Vagina (tissue), 2 donors: ENCODE measurements at regions not wholly inside any gene's neighbourhood (a gene's known extent, or its start where the extent isn't known, plus 50 kb on each side); places are given as distances from the start of the nearest gene placed in this dataset.

ENCODE experiments used
- DNase-seq, 2 donors: peaks; one replicate each; pipeline ENCODE4 v3.0.0-alpha.2; 2017; ENCODE audit errors: extremely low spot score in 2 of 2
- H3K27ac ChIP-seq: fragments of 200-600 bp; sonication (generic); one replicate; pipeline ENCODE4 v1.5.1; 2019
- H3K27me3 ChIP-seq: fragments of 200-600 bp; sonication (generic); one replicate; pipeline ENCODE4 v1.5.1; 2019
- H3K36me3 ChIP-seq, 2 donors: fragments of 200-600 bp; sonication (generic); one replicate each; pipeline ENCODE4 v1.5.1; 2017 to 2019
- H3K4me1 ChIP-seq: fragments of 200-600 bp; sonication (generic); one replicate; pipeline ENCODE4 v1.5.1; 2019
- H3K4me3 ChIP-seq, 2 donors: fragments of 200-600 bp; sonication (generic); 1 replicate in 1 of 2; 2 replicates in 1 of 2; pipeline ENCODE4 v1.5.1; 2016 to 2019
- H3K9me3 ChIP-seq: fragments of 200-600 bp; sonication (generic); one replicate; pipeline ENCODE4 v1.5.1; 2019
- POLR2A ChIP-seq, 2 donors: fragments of 450-650 bp; IDR thresholded peaks; one replicate each; pipeline ENCODE4 v1.6.1; 2017; ENCODE audit warnings: antibody characterized with exemption in 2 of 2, mild to moderate bottlenecking in 2 of 2, moderate library complexity in 2 of 2
- POLR2AphosphoS5 ChIP-seq, 2 donors: sonication (generic); formaldehyde crosslinking; IDR thresholded peaks; one replicate each; pipeline ENCODE4 v1.9.0; 2017; ENCODE audit warnings: antibody characterized with exemption in 2 of 2, mild to moderate bottlenecking in 2 of 2, low read depth in 1 of 2; ENCODE audit not compliant: insufficient read depth in 1 of 2
- intact Hi-C: fragments of 100-400 bp; cut with DNase I; formaldehyde crosslinking; loops from one replicate; pipeline ENCODE4 v1.15.1; 2023
- TF ChIP-seq, protein P1 (sequence below), 3 experiments: fragments of 450-650 bp in 2 of 3; fragments of 200-600 bp in 1 of 3; sonication (generic) in 1 of 3; IDR thresholded peaks; one replicate each; pipeline ENCODE4 v1.5.1; 2017 to 2019; ENCODE audit warnings: antibody characterized with exemption in 3 of 3, mild to moderate bottlenecking in 2 of 3, moderate library complexity in 2 of 3

DNA sequence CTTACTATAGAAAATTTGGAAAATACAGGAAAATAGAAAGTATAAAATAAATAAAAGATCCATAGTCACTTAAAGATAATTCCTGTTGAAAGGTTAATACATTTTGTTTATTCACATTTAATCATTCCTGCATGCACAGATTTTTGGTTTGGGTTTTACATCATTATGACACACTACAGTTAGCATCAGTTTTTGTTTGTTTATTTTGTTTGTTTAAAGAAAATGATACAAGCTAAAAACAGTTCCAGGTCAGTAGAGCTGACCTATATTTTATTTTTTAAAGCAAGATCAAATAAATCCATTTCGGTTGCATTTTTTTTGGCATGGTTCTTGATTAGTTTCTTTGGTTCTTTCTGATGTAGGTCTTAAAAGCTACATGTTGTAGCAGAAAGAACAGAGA, 68.8 kb upstream of the CCDC91 start:
- intact Hi-C loops: no loop called here
- Histone ChIP-seq H3K36me3 (no peaks in the 10 kb centered on the region), H3K4me3 (no peak overlapping the region), H3K4me1 (no peaks in the 10 kb centered on the region), H3K27me3 (no peaks in the 10 kb centered on the region), H3K9me3 (no peaks in the 10 kb centered on the region), H3K27ac (no peak overlapping the region)
- TF ChIP-seq, protein P1, sequence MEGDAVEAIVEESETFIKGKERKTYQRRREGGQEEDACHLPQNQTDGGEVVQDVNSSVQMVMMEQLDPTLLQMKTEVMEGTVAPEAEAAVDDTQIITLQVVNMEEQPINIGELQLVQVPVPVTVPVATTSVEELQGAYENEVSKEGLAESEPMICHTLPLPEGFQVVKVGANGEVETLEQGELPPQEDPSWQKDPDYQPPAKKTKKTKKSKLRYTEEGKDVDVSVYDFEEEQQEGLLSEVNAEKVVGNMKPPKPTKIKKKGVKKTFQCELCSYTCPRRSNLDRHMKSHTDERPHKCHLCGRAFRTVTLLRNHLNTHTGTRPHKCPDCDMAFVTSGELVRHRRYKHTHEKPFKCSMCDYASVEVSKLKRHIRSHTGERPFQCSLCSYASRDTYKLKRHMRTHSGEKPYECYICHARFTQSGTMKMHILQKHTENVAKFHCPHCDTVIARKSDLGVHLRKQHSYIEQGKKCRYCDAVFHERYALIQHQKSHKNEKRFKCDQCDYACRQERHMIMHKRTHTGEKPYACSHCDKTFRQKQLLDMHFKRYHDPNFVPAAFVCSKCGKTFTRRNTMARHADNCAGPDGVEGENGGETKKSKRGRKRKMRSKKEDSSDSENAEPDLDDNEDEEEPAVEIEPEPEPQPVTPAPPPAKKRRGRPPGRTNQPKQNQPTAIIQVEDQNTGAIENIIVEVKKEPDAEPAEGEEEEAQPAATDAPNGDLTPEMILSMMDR (IDR thresholded peaks at IDR 0.05): no peak
- TF ChIP-seq POLR2A (IDR thresholded peaks at IDR 0.05): no peak
- DNase-seq: no peak

DNA sequence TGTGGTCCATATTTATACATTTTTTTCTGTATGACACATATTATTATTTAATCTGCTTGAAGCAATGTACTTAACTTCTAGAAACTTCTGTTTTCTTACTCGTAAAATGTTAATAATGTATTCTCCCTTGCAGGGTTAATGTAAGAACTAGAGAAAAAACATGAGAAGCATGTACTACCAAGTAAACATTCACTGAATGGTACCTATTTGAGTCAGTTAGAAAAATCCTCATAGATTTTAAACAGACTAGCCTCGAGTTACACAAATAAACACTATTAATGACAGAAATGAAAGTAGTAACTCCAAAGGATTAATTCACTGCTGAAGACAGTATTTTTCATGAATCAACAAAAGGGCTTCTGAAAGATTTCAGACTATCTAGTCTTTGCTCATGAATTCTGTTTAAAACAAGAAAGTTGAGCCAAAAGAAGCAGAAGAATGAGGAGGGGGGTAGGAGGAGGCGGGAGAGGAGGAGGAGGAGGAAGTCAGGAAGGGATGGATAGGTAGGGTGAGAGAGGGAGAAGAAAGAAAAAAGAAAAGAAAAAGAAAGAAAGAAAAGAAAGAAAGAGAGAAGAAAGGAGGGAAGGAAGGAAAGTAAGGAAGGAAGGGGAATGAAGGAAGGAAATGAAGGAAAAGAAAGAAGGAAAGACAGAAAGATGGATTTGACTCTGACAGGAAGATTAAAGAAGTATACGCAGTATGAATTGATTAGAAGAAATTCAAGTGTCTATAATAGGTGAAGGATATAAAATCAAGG, 68.2 kb upstream of the CCDC91 start:
- H3K4me1 ChIP-seq: no peaks in the 10 kb centered on the region
- TF ChIP-seq, protein P1 (IDR thresholded peaks at IDR 0.05): no peak
- no peak for TF ChIP-seq POLR2AphosphoS5 (IDR thresholded peaks at IDR 0.05; ENCODE audit: insufficient read depth in 1 of 2, low read depth in 1 of 2)
- intact Hi-C loops: no loop called here
- DNase-seq: no peak
- no peaks in the 10 kb centered on the region for H3K9me3 ChIP-seq
- H3K36me3 ChIP-seq: no peaks in the 10 kb centered on the region
- H3K27me3 ChIP-seq: no peaks in the 10 kb centered on the region
- H3K27ac ChIP-seq: no peak overlapping the region
- no peak overlapping the region for H3K4me3 ChIP-seq

DNA sequence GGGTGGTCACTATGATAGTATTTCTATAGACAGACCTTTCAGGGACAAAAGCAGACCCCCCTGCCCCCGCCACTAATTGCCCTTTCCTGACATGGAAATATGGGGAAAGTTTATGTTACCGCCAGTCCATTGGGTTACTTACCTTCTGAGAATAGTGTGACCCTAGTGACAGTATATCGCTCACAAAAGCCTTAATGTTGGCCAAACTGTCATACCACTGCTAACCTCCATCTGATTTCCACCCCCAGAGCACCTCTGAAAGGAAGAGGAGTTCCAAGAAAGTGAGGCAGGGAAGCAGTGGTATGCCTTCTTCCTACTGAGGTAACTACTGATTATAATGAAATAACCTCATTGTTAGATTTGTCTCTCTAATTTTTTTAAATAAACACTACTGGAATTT, 67.5 kb upstream of the CCDC91 start:
- Histone ChIP-seq H3K4me1 (no peaks in the 10 kb centered on the region), H3K9me3 (no peaks in the 10 kb centered on the region), H3K4me3 (no peak overlapping the region), H3K27me3 (no peaks in the 10 kb centered on the region), H3K36me3 (no peaks in the 10 kb centered on the region), H3K27ac (no peak overlapping the region)
- no peak for DNase-seq
- intact Hi-C loops: no loop called here
- no peak for TF ChIP-seq POLR2A (IDR thresholded peaks at IDR 0.05)
- TF ChIP-seq, protein P1 (IDR thresholded peaks at IDR 0.05): no peak
- TF ChIP-seq POLR2AphosphoS5 (IDR thresholded peaks at IDR 0.05; ENCODE audit: insufficient read depth in 1 of 2, low read depth in 1 of 2): no peak

DNA sequence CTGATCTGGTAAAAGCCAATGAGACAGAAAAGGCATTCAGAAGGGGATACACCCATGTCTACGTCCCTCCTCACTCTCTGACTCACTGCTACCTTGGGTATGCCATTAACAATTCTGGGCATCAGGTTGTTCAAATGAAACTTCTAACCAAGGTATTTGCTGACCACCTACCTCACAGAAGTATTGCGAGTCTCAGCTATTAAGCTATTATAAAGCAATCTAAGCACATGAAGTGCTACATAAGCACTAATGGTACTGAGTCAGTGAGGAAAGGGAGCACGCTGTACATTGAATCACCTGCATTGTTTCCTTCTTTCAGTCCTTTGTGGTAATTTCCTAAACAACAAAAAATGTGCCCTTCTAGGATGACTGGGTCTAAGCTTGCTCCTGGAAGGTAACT, 62.8 kb upstream of the CCDC91 start:
- intact Hi-C loops: no loop called here
- no peak for DNase-seq

DNA sequence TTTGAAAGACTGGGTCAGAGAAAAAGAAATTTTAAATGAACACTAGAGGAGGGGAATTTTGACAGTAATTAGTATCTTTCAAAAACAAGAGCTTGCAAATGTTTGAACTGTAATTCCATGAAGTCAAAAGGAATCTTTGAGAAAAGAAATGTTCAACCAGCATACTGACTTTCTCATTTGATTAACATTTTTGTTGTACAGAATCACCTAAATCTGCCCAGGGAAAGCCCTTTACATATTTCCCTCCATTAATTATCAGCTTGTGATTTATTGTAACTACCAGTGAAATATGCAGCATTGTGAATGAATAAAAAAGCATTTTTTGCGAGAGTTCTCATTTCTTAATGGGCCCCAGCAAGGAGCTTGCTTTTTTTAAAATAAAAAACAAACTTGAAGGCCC, 61.2 kb upstream of the CCDC91 start:
- H3K27ac ChIP-seq: no peak overlapping the region
- no peaks in the 10 kb centered on the region for H3K4me1 ChIP-seq
- intact Hi-C loops: no loop called here
- no peak overlapping the region for H3K4me3 ChIP-seq
- no peaks in the 10 kb centered on the region for H3K9me3 ChIP-seq
- H3K27me3 ChIP-seq: no peaks in the 10 kb centered on the region
- TF ChIP-seq, protein P1 (IDR thresholded peaks at IDR 0.05): no peak
- no peak for TF ChIP-seq POLR2A (IDR thresholded peaks at IDR 0.05)
- no peak for TF ChIP-seq POLR2AphosphoS5 (IDR thresholded peaks at IDR 0.05; ENCODE audit: insufficient read depth in 1 of 2, low read depth in 1 of 2)
- no peaks in the 10 kb centered on the region for H3K36me3 ChIP-seq
- no peak for DNase-seq

More for the DNA sequence above, 62.8 kb upstream of the CCDC91 start:
- Histone ChIP-seq H3K4me3 (no peak overlapping the region), H3K27ac (no peak overlapping the region), H3K27me3 (no peaks in the 10 kb centered on the region), H3K36me3 (no peaks in the 10 kb centered on the region), H3K9me3 (no peaks in the 10 kb centered on the region), H3K4me1 (no peaks in the 10 kb centered on the region)
- TF ChIP-seq POLR2A (IDR thresholded peaks at IDR 0.05) (no peak), POLR2AphosphoS5 (IDR thresholded peaks at IDR 0.05; ENCODE audit: insufficient read depth in 1 of 2, low read depth in 1 of 2) (no peak)
- TF ChIP-seq, protein P1 (IDR thresholded peaks at IDR 0.05): no peak
